ENCODE measurements at regions not wholly inside any gene's neighbourhood (a gene's known extent, or its start where the extent isn't known, plus 50 kb on each side); places are given as distances from the start of the nearest gene placed in this dataset.

DNA sequence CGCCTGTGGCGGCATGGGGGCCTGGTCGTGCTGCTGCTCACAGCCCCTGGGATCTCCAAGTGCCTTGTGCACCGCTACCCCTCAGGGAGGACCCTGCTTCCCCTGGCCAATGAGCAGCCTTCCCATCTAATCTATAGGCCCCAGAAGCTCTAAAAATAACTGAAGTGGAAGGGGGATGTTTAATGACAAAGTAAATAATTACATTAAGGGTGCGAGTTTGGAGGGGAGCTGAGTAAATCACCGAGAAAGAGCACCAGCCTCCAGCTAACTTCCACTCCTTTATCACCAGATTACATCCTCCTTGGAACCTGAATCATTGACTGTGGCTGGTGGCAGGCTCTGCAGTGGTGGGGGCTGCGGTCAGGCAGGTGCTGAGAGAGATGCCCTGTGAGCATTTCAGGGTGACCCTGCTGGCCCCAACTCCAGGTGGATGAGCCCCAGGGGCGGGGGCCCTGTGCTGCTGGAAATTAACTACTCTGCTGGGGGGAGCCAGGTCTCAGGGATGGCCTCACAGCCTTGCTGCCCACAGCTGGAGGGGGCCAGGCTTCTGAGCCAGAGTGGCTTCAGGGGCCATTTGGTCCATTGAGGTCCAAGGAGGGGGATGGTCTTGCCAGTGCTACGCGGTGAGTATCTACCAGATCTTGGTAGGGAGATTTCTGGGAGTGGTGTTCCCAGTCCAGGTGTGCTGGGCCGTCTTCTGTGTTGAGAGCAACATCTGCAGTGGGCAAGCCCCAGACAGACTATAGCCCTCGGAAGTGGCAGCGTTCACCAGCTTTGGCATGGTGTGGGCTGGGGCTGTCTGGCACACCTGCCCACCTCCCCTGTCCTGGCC lies 74.2 kb downstream of the GLI2 start:
- no peak for DNase-seq

DNA sequence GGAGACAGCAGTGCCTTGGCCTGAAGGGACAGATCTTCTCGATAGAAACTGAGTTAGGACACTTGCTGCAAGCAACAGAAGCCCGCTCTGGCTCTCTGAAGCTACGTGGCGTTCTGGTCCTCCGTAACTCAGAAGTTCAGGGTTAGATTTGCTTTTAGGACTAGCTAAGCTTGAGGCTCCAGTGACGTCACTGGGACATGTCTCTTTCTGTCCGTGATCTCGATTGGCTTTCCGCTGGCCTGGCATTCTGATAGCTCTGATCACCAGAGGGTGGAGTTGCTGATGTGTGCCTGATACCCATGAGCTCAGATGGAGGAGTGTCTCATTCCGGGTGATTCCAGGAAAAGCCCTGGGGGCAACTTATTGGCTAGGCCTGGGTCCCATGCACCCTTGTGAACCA lies 75.0 kb downstream of the GLI2 start:
- DNase-seq, result no peak

GRCh38 chr2:120812866-120813265 lies 77.2 kb downstream of the GLI2 start:
- DNase-seq, result no peak

- DNase-seq, result no peak
Measured at GRCh38 chr2:120814352-120814751, 78.7 kb downstream of the GLI2 start.

DNA sequence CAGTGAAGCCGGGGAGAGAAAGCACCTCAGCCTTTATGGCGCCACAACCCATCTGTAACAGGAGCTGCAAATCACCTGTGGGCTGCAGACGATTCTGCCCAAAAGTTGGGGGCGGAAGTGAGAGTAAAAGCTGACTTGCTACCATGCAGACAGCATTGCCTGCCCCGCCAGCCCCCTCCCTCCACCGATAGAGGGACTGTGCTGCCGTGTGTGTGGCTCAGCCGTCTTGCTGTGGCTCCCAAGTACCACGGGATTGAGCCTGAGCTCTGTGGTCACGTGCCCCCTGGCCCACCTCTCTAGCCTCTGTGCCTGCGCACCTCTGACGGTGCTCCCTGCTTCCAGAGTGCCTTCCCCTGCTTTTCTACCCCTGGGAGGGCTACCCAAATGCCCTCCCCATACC lies 79.6 kb downstream of the GLI2 start:
- no peak for DNase-seq

DNA sequence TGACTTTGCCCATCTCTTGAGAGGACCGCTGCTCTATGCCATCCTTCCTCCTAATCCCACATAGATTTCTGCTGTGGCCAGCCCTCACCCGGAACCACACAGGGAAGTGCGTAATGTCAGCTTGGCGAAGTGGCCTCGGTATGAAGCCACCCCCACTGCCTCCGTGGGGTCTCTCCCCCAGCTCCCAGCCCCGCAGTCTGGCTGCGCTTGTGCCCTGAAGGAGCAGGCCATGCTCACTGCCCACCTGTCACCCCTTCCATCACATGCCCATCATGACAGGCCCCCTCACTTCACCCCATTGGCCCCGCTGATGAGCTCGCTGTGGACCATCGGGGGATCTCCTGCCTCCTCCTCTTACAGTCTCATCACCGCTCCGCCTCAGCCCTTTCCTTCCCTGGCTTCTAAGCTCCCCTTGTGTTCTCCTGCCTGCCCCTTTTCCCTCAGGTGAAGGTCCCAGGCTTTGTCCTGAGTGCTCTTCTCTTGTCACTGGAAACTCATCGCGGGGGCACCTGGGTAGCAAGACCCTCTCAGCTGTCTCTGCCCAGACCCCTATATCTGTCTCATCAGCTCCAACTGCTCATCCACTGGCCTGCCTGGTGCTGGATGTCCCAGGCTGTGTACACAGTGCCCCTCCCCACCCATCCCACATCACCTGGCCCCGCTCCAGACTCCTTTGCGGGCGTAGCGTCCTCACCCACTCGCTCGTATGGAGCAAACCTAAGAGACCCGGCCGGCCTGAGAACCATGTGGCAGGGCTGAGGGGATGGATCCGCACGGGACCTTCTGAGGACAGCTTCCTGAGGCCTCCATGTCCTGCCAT lies 81.7 kb downstream of the GLI2 start:
- no peak for DNase-seq

DNA sequence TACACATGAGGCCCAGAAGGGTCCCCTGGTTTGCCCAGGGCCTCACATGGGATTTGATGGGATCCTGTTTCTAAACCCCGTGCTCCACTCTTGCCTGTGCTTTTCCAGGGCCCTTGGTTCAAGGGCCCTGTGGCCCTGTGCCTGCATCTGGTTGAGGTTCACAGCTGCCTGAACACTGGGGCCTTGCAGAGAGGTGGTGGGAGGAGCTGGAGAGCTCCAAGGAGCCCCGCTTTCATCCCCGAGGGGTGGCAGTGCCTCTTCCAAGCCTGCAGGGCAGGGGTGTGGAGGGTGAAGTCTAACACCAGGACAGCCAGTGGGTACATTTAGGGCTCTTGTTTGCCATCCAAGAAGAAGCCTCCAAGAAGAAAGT lies 82.3 kb downstream of the GLI2 start:
- DNase-seq, result no peak

DNA sequence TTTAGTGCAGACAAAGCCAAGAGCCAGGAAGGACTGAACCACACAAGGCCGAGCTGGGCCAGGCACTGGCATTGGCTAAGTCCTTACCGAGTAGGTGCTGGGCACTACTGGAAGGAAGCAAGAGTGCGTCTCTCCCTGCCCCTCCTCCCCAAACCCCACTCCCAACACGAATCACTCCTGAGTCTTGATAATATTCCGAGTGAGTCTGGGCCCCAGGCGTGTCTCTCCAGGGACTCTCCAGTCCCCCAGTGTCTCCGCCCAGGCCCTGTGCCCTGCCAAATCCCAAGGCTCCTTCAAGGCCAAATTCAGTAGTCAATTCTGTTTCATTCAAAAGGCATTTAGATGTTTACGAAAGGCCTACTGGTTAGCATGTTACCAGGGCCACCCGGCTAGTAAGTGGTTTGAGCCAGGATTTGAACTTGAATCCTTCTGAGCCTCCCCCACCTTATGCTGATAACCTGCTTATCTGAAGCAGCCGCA lies 82.8 kb downstream of the GLI2 start:
- DNase-seq, result no peak

DNA sequence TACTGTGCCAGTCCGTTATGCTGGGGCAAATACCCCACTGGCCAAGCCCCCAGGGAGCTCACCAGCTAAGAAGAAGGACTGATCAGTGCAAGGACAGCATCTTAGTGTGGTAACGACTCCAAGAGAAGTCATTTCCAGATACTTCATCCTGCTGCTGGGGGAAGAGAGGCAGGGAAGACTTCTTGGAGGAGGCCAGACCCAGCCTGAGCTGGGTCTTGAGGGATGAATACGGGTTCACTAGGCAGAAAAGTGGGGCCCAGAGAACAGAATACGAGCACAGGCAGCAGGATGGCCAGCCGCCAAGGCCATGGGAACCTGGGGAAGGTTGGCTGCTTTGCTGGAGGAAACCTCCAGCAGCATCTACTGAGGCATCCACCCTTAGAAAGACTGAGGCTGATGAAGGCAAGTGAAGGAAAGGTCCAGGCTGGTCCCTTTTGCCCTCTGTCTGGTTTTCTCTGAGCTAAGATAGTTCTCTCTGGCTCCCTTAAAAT lies 84.1 kb downstream of the GLI2 start:
- DNase-seq, result no peak

- no peak for DNase-seq
Measured at GRCh38 chr2:120820263-120820952, 84.7 kb downstream of the GLI2 start.

DNA sequence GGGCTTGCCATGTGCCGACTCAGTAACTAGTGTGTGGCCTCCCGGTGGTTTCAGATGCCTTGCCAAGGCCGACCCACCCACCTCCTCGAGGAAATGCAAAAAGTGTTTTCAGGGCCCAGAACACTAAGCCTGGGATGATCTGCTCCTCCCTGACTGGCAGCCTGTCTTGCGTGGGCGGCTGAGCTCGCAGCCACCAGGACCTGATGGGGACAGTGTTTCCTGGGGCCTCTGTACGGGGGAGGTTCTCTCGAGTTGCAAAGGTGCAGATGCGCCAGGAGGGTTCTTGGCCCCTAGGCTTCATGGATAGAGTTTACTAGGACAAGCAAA lies 85.2 kb downstream of the GLI2 start:
- no peak for DNase-seq

GRCh38 chr2:120821446-120822160 lies 85.9 kb downstream of the GLI2 start:
- DNase-seq, result no peak

GRCh38 chr2:120822933-120823332 lies 87.3 kb downstream of the GLI2 start:
- DNase-seq, result no peak

DNA sequence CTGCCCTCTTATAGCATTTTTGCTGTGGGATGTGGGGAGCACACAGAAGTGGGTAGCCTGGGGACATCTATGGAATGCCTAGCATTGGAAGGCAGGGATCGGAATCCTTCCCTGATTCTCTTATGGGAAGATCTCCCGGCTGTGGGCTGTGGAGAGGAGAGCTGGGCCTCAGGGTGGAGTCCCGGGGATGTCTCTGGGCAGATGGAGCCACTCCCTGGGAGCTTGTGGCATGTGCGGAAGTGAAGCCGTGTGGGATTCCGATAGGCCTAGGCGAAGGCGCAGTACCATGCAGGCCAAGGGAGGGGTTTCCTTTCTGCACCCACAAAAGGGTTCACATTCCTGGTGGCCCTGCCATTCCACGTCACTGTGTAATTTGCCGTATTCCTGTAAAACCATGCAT lies 87.9 kb downstream of the GLI2 start:
- DNase-seq, result no peak

DNA sequence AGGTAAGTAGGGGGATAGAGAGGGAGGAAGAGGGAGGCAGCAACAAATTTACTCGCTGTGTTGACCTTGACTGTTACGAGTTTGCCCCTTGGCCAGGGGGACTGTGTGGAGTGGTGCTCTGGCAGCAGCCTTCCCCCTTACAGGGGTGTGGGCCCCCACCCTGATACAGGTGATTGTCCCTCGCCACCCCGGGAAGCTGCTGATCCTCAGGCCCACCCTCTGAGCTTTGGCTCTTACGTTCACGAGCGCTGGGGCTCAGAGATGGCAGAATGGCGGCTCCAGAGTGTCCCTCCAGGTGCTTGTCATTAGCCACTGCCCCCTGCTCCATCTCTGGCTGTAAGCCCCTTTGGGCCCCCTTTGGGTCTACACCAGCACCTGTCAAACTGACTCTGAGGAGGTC lies 88.6 kb downstream of the GLI2 start:
- no peak for DNase-seq

- DNase-seq, result no peak
Measured at GRCh38 chr2:120825370-120826259, 89.9 kb downstream of the GLI2 start.

DNA sequence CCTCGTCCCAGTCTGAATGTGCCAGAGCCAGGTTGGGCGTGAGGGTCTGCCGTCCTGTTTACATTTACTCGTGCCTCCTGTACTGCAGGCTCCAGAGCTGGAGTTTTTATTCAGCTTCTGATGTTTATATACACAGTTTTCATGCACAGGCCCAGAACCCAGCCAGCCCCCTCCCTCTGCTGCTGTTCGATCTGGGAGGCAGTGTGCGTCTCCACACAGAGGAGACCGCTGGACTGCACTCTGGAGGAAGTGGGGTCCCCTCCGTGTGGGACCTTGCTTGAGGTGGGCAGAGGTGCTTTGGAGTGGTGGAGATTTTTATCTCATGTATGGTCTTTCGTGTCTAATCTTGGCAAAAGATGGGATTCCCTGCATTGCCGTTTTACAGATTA lies 90.6 kb downstream of the GLI2 start:
- no peak for DNase-seq

DNA sequence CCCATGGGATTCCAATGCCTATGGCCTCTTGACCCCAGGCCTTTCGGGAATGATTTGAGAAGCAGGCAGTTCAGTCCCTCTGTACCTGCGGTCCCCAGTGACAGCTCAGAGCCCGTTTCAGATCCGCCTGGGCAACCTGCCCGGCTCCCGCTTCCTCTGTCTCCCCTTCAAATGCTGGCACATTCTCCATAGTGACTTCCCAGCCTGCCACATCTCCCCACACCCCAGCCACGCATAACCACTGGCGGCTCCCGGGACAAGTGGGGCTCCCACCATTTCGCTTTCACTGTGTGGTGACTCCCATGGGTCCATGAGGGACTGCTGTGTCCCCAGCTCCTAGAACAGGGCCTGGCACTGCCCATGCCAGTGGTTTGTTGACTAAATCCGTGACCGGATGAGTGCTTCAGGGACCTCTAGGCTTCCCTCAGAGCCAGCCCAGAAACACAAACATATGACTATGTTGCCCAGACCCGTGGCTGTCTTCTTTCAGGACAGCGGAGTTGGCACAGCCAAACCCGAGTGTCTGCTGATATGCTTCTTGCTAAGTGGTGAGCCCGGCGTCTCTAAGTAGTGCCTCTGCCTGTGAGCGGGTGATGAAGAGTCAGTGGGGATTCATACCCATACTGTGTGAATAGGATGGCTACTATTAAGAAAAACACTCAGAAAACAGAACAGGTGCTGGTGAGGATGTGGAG lies 91.2 kb downstream of the GLI2 start:
- no peak for DNase-seq

GRCh38 chr2:120828066-120828465 lies 92.4 kb downstream of the GLI2 start:
- no peak for DNase-seq

DNA sequence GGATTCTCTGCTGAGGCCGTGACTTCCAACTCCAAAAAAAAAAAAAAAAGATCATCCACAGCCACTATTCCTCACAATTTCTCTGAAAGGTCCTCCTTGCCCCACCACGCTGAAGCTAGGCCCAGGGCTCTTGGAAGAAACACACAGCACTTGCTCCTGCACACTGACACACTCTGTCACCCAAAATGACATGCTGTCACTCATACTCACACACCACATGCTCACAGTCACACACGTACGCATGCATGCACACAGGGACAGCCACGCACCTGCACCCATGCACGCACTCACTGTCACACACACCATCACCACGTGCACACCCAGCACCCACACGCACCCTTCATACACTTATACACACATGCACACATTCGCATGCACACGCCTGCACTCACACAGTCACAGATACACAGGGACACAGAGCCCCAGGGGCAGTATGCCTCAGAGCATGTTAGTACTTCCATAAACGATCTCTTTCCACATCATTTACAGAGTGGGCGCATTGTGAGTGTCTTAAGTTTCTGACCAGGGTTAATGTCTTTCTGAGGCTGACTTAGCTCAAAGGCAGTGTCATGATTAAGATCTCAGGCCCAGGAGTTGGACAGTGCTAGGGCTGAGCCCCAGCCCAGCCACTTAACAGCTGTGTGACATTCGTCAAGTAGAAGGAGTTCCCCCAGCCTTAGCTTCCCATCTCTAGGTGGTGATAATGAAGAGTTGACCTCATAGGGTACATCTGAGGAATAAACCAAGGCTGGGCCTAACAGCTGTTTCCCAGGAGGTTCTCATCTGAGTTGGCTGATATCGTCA lies 93.4 kb downstream of the GLI2 start:
- DNase-seq, result no peak
